NOMO-1 treated with DMSO at 0.1 percent for 48 hours (cell line): ENCODE measurements at regions not wholly inside any gene's neighbourhood (a gene's known extent, or its start where the extent isn't known, plus 50 kb on each side); places are given as distances from the start of the nearest gene placed in this dataset.
"Not testable (repeated sequence)": the region's sequence is repeated elsewhere in the genome, so short reads cannot be mapped to it uniquely, and the experiment has no call there.

Experiments used
- DNase-seq: peaks from one replicate; lab custom pipeline; 2025; ENCODE audit not compliant: unreplicated experiment; lab: John Stamatoyannopoulos, UW

GRCh38 chr10:43843321-43844101, 194.8 kb upstream of the ZNF32 start:
- no peak for DNase-seq

- DNase-seq: no peak
Observed at GRCh38 chr10:43842496-43842895, 193.8 kb upstream of the ZNF32 start.

GRCh38 chr10:43842072-43842471, 193.4 kb upstream of the ZNF32 start:
- DNase-seq: no peak

GRCh38 chr10:43839973-43840372, 191.3 kb upstream of the ZNF32 start:
- no peak for DNase-seq

GRCh38 chr10:43834751-43835150, 186.1 kb upstream of the ZNF32 start:
- DNase-seq: not testable (repeated sequence)

GRCh38 chr10:43827853-43828252, 179.2 kb upstream of the ZNF32 start:
- no peak for DNase-seq

GRCh38 chr10:43825984-43826383, 177.3 kb upstream of the ZNF32 start:
- DNase-seq: no peak

DNA sequence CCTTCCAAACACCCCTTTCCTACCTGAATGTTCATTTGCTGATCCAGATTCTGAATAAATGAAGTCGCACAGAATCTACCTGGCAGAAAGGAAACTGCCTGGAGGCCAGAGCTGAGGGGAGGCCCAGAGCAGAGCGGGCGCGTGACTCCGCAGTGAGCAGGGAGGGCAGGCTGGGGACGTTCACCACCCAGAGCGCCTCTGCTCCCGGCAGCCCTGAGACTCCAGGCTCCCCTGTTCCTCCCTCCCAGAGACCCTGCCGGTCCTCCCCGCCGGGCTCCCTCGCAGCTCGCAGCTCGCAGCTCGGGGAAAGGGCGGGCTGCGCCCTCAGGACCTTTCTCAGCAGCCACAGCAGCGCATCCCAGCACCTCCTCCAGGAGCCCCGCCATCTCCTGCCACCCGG, 176.7 kb upstream of the ZNF32 start:
- no peak for DNase-seq

DNA sequence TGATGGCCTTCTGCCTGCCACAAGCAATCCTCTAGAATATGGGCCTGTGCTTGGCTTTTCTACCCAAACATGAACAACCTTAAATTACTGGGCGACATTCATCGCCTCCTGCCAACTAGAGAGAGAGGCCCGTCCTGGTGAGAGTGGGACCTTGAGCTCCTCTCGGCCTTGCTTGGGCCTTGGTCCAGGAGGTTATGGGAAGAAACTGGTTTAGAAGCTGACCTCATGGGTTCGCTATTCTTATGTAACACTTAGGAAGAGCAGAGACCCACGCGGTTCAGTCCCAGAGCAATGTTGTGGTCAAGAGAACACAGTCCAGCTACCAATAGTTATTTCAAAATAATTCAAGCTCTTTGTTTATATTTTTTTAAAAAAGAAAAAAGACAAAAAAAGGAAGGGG, 176.3 kb upstream of the ZNF32 start:
- DNase-seq: no peak

DNA sequence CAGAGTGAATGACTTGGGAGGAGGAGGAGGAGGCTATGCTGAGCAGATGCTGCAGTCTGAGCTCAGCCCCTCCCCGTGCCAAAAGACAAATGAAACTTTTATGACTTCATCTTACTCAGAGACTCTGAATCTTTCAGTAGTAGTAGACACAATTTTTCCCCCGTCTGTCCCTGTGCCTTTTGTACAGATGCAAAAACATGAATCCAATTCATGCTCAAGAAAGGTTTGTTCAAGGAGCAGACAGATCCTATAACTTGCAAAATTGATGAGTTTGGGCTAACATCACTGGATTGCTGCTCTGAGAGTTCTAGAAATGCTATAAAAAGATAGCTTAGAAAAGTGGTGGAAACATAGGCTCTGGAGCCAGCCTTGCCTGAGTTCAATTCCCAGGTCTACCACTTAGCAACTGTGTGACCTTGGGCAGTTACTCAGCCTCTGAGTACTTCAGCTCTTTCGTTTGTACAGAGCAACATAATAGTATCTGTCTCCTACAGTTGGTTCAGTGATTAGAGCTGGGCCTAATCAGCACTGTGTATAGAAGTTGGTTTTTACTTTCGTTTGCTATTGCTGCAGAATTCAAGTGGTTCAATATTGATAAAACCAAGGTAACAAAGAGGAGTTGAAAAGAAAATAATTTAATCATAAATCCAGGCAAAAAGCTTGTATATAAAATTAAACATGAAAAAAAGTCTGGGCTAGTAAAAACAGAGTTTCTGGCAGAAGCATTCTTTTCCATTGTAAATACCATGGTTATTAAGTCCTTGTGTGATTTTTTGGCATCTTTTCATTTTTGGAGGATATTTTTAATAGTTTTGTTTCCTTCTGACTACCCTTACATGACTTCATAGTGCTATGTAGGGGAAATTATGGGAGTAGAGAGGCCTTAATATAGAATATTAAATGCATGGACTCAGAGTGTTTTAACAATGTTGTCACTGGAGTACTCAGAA, 174.2 kb upstream of the ZNF32 start:
- DNase-seq: no peak

- no peak for DNase-seq
Observed at GRCh38 chr10:43821103-43821502, 172.4 kb upstream of the ZNF32 start.

DNA sequence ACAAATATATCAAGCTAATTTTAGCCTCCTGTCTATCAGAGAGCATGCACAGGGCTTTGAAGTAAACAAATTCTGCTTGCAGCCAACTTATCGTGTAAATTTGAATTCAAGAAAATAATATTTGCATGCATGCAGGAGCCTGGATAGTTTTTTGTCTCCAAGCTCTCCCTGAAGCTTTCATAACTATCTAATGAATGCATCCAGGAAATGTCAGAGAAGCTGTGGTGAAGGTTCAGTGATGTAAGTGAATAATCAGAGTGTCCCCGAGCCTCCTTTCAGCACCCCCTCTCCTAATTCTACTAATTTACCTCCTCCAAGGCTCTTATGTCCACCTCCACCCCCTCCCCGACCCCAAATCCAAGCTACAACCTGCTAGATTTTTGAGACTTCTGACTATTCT, 172.0 kb upstream of the ZNF32 start:
- no peak for DNase-seq

- DNase-seq: no peak
Observed at GRCh38 chr10:43819464-43820230, 171.0 kb upstream of the ZNF32 start.

DNA sequence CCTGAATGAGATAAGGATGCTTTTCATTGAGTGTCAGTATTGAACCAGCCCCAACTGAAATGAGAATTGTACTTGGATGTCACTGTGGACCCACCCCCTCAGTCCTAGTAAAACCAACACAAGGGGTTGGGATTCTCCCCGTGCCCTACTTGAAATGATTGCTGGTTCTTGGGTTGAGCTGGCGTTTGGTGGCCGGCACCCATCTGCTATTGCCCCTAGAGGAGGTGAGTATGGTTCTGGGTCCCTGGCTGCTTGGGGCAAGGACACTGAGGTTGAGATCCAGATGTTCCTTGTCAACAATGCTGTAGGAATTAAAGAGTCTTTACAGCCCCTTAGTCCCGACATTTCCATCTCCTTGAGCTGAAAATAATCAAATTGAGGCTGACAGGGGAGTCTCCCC, 170.0 kb upstream of the ZNF32 start:
- no peak for DNase-seq

DNA sequence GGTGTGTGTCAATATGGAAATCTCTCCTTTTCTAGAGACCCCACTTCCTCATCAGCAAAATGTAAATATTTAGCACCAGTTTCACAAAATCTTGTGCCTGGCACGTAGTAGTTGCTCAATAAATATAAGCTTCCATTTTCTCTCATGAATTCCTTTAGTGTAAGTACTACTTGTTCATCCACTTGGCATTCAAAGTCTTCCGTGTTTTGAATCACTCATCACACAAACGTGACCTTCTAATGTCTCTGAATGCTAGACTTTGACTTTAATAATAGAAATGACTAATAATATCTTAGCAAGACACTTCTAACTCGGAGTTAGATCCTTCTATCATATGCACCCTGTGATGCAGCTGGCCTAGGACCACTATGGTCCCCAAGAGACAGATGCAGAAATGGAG, 168.7 kb upstream of the ZNF32 start:
- DNase-seq: no peak

GRCh38 chr10:43816351-43817321, 168.0 kb upstream of the ZNF32 start:
- peak; percentile 17 for DNase-seq

- no peak for DNase-seq
Observed at GRCh38 chr10:43815181-43815885, 166.7 kb upstream of the ZNF32 start.

DNA sequence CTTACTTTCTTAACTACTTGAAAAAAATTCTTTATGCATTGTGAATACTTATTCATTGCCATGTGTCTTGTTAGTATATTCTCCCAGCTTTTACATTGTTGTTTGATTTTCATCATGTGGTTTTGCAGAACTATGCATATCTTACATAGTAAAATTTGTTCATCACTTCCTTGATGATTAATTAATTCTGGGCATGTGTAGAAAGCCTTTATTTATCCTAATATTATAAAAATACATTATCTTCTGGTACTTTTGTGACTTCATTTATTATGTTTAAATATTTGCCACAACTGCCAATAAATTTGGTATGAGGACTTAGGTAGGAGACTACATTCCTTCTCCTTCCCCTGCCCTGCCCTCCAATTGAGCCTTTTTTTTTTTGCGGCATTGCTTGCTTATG, 166.0 kb upstream of the ZNF32 start:
- no peak for DNase-seq

- no peak for DNase-seq
Observed at GRCh38 chr10:43811871-43812270, 163.2 kb upstream of the ZNF32 start.
